Aorta (tissue), 5 donors: ENCODE measurements at regions not wholly inside any gene's neighbourhood (a gene's known extent, or its start where the extent isn't known, plus 50 kb on each side); places are given as distances from the start of the nearest gene placed in this dataset.

Experiments used
- ATAC-seq: fragments of 200-7000 bp; cut with Tn5 transposase; one replicate; pipeline ENCODE4 v1.9.1; 2022; ENCODE audit warnings: moderate library complexity; ENCODE audit not compliant: low FRiP score
- DNase-seq, 2 donors: peaks; one replicate each; pipeline ENCODE4 v3.0.0-alpha.2; 2020
- H3K27ac ChIP-seq, 2 donors: one replicate each; pipeline ENCODE4 v1.5.1; 2013; ENCODE audit warnings: low read length in 2 of 2, mild to moderate bottlenecking in 2 of 2, moderate library complexity in 2 of 2, control low read depth in 1 of 2, inconsistent platforms in 1 of 2, low read depth in 1 of 2
- H3K27me3 ChIP-seq, 2 donors: one replicate each; pipeline ENCODE4 v1.6.1; 2013; ENCODE audit warnings: control low read depth in 1 of 2, low read length in 1 of 2, mild to moderate bottlenecking in 1 of 2, moderate library complexity in 1 of 2; ENCODE audit not compliant: insufficient read depth in 2 of 2, control insufficient read depth in 1 of 2
- H3K36me3 ChIP-seq, 2 donors: one replicate each; pipeline ENCODE4 v1.6.1; 2013; ENCODE audit warnings: control low read depth in 1 of 2, low read length in 1 of 2, mild to moderate bottlenecking in 1 of 2; ENCODE audit not compliant: insufficient read depth in 2 of 2, control insufficient read depth in 1 of 2
- H3K4me1 ChIP-seq, 2 donors: one replicate each; pipeline ENCODE4 v1.6.1; 2013; ENCODE audit warnings: low read length in 2 of 2, control low read depth in 1 of 2, mild to moderate bottlenecking in 1 of 2, moderate library complexity in 1 of 2; ENCODE audit not compliant: insufficient read depth in 2 of 2, control insufficient read depth in 1 of 2
- H3K4me3 ChIP-seq, 2 donors: one replicate each; pipeline ENCODE4 v1.5.1; 2013; ENCODE audit warnings: low read length in 2 of 2, control low read depth in 1 of 2, mild to moderate bottlenecking in 1 of 2
- H3K9me3 ChIP-seq: one replicate; pipeline ENCODE4 v1.6.1; 2013; ENCODE audit warnings: mild to moderate bottlenecking, low read length; ENCODE audit not compliant: control insufficient read depth
- WGBS, 2 donors: extraction: QIAGEN DNeasy Blood & Tissue Kit; methylation state at CpG; one replicate each; pipeline ENCODE4 v1.1.7; 2013; 5-methylcytosine and 5-hydroxymethylcytosine counted together
- intact Hi-C, 2 donors: fragments of 100-400 bp; cut with DNase I; formaldehyde crosslinking; loops; one replicate each; pipeline versions ENCODE4 v1.14.2 to v1.15.0; 2022
- donor health status: healthy with polysubstance abuse.
- donor health status: Bipolar disorder and iron deficiency.
- donor health status: DM: no; HTN: no; CAD: no.
- donor health status: DM: no; HTN: no; CAD: no.
- donor health status: DM: yes; HTN: yes; CAD: no.

- intact Hi-C loops, result no loop called here
- Histone ChIP-seq H3K4me1 (no peaks in the 10 kb centered on the region), H3K36me3 (no peaks in the 10 kb centered on the region), H3K9me3 (no peaks in the 10 kb centered on the region), H3K4me3 (no peak overlapping the region), H3K27me3 (no peaks in the 10 kb centered on the region), H3K27ac (no peak overlapping the region)
- no peak for ATAC-seq
- WGBS, 2 donors, result 82 to 91% methylated on average over 1 of the region's 1 CpG
- DNase-seq, result no peak
Observed at GRCh38 chr3:88930611-88931010, 176.8 kb upstream of the EPHA3 start.

- ATAC-seq, result no peak
- H3K4me3 ChIP-seq, result no peak overlapping the region
- WGBS, 2 donors, result 82% methylated on average over 3 of the region's 3 CpGs
Observed at GRCh38 chr3:88936831-88937230, 170.6 kb upstream of the EPHA3 start.

GRCh38 chr3:88940296-88940695, 167.1 kb upstream of the EPHA3 start:
- no peak overlapping the region for H3K27ac ChIP-seq
- DNase-seq (no peak), ATAC-seq (no peak)
- intact Hi-C loops, result no loop called here
- H3K4me1 ChIP-seq, result no peaks in the 10 kb centered on the region
- H3K9me3 ChIP-seq, result no peaks in the 10 kb centered on the region
- H3K27me3 ChIP-seq, result no peaks in the 10 kb centered on the region
- H3K4me3 ChIP-seq, result no peak overlapping the region
- 49 to 52% methylated on average over 2 of the region's 2 CpGs for WGBS, 2 donors
- H3K36me3 ChIP-seq, result no peaks in the 10 kb centered on the region

More at GRCh38 chr3:88936831-88937230, 170.6 kb upstream of the EPHA3 start:
- H3K4me1 ChIP-seq, result no peaks in the 10 kb centered on the region
- no peaks in the 10 kb centered on the region for H3K27me3 ChIP-seq
- H3K27ac ChIP-seq, result no peak overlapping the region
- H3K36me3 ChIP-seq, result no peaks in the 10 kb centered on the region
- intact Hi-C loops, result no loop called here
- no peaks in the 10 kb centered on the region for H3K9me3 ChIP-seq
- no peak for DNase-seq

- H3K4me3 ChIP-seq, result no peak overlapping the region
- H3K36me3 ChIP-seq, result no peaks in the 10 kb centered on the region
- H3K9me3 ChIP-seq, result no peaks in the 10 kb centered on the region
- intact Hi-C loops, result no loop called here
- DNase-seq, result no peak
- WGBS, 2 donors, result 77 to 88% methylated on average over 2 of the region's 2 CpGs
- H3K27ac ChIP-seq, result no peak overlapping the region
- H3K27me3 ChIP-seq, result no peaks in the 10 kb centered on the region
- ATAC-seq, result no peak
- H3K4me1 ChIP-seq, result no peaks in the 10 kb centered on the region
Observed at GRCh38 chr3:88947013-88947412, 160.4 kb upstream of the EPHA3 start.

- DNase-seq (no peak), ATAC-seq (no peak)
- Histone ChIP-seq H3K36me3 (no peaks in the 10 kb centered on the region), H3K27ac (no peak overlapping the region), H3K27me3 (no peaks in the 10 kb centered on the region), H3K4me3 (no peak overlapping the region), H3K4me1 (no peaks in the 10 kb centered on the region), H3K9me3 (no peaks in the 10 kb centered on the region)
- WGBS, 2 donors, result 77 to 86% methylated on average over 4 of the region's 4 CpGs
- intact Hi-C loops, result no loop called here
Observed at GRCh38 chr3:88954853-88955252, 152.6 kb upstream of the EPHA3 start.

- Histone ChIP-seq H3K4me1 (no peaks in the 10 kb centered on the region), H3K4me3 (no peak overlapping the region), H3K36me3 (no peaks in the 10 kb centered on the region), H3K27ac (no peak overlapping the region), H3K27me3 (no peaks in the 10 kb centered on the region), H3K9me3 (no peaks in the 10 kb centered on the region)
- no peak for DNase-seq
- no peak for ATAC-seq
- 64 to 75% methylated on average over 8 of the region's 8 CpGs for WGBS, 2 donors
- intact Hi-C loops, result no loop called here
Observed at GRCh38 chr3:88955274-88955673, 152.1 kb upstream of the EPHA3 start.

GRCh38 chr3:88957711-88958439, 149.5 kb upstream of the EPHA3 start:
- Histone ChIP-seq H3K27me3 (no peaks in the 10 kb centered on the region), H3K36me3 (no peaks in the 10 kb centered on the region), H3K4me1 (no peaks in the 10 kb centered on the region), H3K4me3 (no peak overlapping the region), H3K9me3 (no peaks in the 10 kb centered on the region), H3K27ac (no peak overlapping the region)
- 13 to 17% methylated on average over 1 of the region's 1 CpG for WGBS, 2 donors
- ATAC-seq (no peak), DNase-seq (no peak)
- intact Hi-C loops, result no loop called here

GRCh38 chr3:88960019-88960418, 147.4 kb upstream of the EPHA3 start:
- Histone ChIP-seq H3K9me3 (no peaks in the 10 kb centered on the region), H3K36me3 (no peaks in the 10 kb centered on the region), H3K27me3 (no peaks in the 10 kb centered on the region), H3K4me3 (no peak overlapping the region), H3K27ac (no peak overlapping the region), H3K4me1 (no peaks in the 10 kb centered on the region)
- DNase-seq (no peak), ATAC-seq (no peak)
- intact Hi-C loops, result no loop called here
- 90 to 93% methylated on average over 3 of the region's 3 CpGs for WGBS, 2 donors

- ATAC-seq (no peak), DNase-seq (no peak)
- H3K27ac ChIP-seq, result no peak overlapping the region
- H3K27me3 ChIP-seq, result no peaks in the 10 kb centered on the region
- no peaks in the 10 kb centered on the region for H3K36me3 ChIP-seq
- no peaks in the 10 kb centered on the region for H3K9me3 ChIP-seq
- intact Hi-C loops, result no loop called here
- no peak overlapping the region for H3K4me3 ChIP-seq
- no peaks in the 10 kb centered on the region for H3K4me1 ChIP-seq
Observed at GRCh38 chr3:88963003-88963402, 144.4 kb upstream of the EPHA3 start.
